ENCODE measurements at regions not wholly inside any gene's neighbourhood (a gene's known extent, or its start where the extent isn't known, plus 50 kb on each side); places are given as distances from the start of the nearest gene placed in this dataset.
"Not testable (repeated sequence)": the region's sequence is repeated elsewhere in the genome, so short reads cannot be mapped to it uniquely, and the experiment has no call there.

DNA sequence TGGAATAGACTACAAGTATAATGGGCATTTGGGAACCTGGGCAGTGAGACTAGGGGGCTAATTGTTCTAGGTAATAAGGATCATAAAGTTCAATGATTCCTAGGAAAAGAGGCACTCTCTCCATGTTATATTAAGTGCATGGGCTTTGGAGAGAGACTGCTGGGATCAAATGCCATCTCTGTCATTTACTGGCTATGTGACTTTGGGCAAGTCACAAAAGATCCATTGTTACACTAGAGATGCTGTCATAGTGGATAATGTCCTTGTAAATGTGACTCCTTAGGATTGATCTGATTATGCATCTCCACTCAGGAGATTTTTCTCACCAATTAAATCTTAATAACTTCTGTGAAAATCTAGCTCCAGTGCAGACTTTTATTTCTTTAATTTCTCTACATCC lies 156.3 kb upstream of the CACNA2D1 start:
- no peak for DNase-seq (ENCODE audit: low read depth)
- no peak overlapping the region for H3K4me3 ChIP-seq (ENCODE audit: low read depth, low read length)
- no peak for TF ChIP-seq CTCF (IDR thresholded peaks at IDR 0.05; ENCODE audit: insufficient read depth, low read depth, low read length)

DNA sequence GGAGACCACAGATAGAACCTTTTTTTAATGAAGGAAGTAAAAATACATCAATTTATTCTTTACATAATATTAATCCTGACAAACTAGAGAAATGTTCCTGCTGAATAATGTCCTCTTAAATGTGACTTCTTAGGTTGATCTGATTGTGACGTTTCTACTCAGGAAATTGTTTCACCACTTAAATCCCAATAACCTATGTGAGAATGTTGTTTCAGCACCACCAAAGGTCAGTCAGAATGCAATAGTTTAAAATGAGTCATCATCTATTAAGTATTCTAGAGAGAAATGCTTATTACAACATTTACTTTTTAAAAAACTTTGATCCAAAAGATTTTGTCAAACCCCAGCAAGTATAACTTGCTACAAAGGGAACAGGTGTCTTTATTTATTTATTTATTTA lies 155.4 kb upstream of the CACNA2D1 start:
- DNase-seq (ENCODE audit: low read depth): peak; percentile 60
- no peak overlapping the region for H3K4me3 ChIP-seq (ENCODE audit: low read depth, low read length)
- TF ChIP-seq CTCF (IDR thresholded peaks at IDR 0.05; ENCODE audit: insufficient read depth, low read depth, low read length): no peak

DNA sequence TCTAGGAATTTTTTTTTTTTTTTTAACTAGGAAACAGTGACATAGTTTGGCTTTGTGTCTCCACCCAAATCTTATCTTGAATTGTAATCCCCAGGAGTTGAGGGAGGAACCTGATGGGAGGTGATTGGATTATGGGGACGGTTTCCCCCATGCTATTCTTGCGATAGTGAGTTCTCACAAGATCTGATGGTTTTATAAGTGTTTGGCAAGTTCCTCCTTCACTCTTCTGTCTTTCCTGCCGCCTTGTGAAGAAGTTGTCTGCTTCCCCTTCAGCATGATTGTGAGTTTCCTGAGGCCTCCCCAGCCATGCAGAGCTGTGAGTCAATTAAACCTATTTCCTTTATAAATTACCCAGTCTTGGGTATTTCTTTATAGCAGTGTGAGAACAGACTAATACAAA lies 152.2 kb upstream of the CACNA2D1 start:
- DNase-seq (ENCODE audit: low read depth); H3K4me3 ChIP-seq (ENCODE audit: low read depth, low read length): not testable (repeated sequence)

DNA sequence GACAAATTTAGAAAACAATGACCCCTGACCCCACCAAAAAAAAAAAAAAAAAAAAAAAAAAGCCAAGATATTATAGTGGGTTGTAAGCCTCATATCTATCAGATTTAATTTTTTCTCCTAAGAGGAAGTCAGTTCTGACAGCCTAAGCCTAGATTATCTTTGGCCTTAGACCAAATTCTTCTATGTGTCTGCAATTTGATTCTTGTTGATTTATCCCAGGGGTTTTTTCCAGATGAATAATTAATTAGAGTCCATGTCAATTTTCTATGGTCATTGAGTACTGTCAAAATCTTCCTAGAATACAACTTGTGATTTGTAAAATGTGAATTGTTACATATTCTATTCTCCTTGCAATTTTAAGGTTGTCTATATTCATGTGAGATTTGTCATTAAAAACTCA lies 151.6 kb upstream of the CACNA2D1 start:
- no peak for TF ChIP-seq CTCF (IDR thresholded peaks at IDR 0.05; ENCODE audit: insufficient read depth, low read depth, low read length)
- no peak overlapping the region for H3K4me3 ChIP-seq (ENCODE audit: low read depth, low read length)
- DNase-seq (ENCODE audit: low read depth): no peak

GRCh38 chr7:82594665-82595064 lies 151.1 kb upstream of the CACNA2D1 start:
- no peak for TF ChIP-seq CTCF (IDR thresholded peaks at IDR 0.05; ENCODE audit: insufficient read depth, low read depth, low read length)
- no peak overlapping the region for H3K4me3 ChIP-seq (ENCODE audit: low read depth, low read length)
- DNase-seq (ENCODE audit: low read depth): no peak

- DNase-seq (ENCODE audit: low read depth): no peak
- H3K4me3 ChIP-seq (ENCODE audit: low read depth, low read length): no peak overlapping the region
- TF ChIP-seq CTCF (IDR thresholded peaks at IDR 0.05; ENCODE audit: insufficient read depth, low read depth, low read length): no peak
Measured at GRCh38 chr7:82593780-82594179, 150.2 kb upstream of the CACNA2D1 start.

GRCh38 chr7:82592416-82592815 lies 148.8 kb upstream of the CACNA2D1 start:
- no peak for DNase-seq (ENCODE audit: low read depth)
- H3K4me3 ChIP-seq (ENCODE audit: low read depth, low read length): no peak overlapping the region
- TF ChIP-seq CTCF (IDR thresholded peaks at IDR 0.05; ENCODE audit: insufficient read depth, low read depth, low read length): no peak
